Occipital lobe (tissue), 1 donor: ENCODE measurements at regions not wholly inside any gene's neighbourhood (a gene's known extent, or its start where the extent isn't known, plus 50 kb on each side); places are given as distances from the start of the nearest gene placed in this dataset.

Experiments
- DNase-seq: peaks from one replicate; lab custom pipeline; 2025; lab: John Stamatoyannopoulos, UW

GRCh38 chr12:90323217-90323616 is 614.6 kb upstream of the ATP2B1 start:
- DNase-seq, result no peak

- no peak for DNase-seq
Observed at GRCh38 chr12:90322006-90322405, 613.4 kb upstream of the ATP2B1 start.

GRCh38 chr12:90321369-90321768 is 612.7 kb upstream of the ATP2B1 start:
- no peak for DNase-seq

- no peak for DNase-seq
Observed at GRCh38 chr12:90311561-90311960, 602.9 kb upstream of the ATP2B1 start.

- no peak for DNase-seq
Observed at GRCh38 chr12:90305379-90305778, 596.7 kb upstream of the ATP2B1 start.

GRCh38 chr12:90304231-90304630 is 595.6 kb upstream of the ATP2B1 start:
- no peak for DNase-seq

GRCh38 chr12:90303771-90304170 is 595.1 kb upstream of the ATP2B1 start:
- DNase-seq, result no peak

GRCh38 chr12:90301561-90302133 is 593.0 kb upstream of the ATP2B1 start:
- no peak for DNase-seq

GRCh38 chr12:90301095-90301494 is 592.5 kb upstream of the ATP2B1 start:
- DNase-seq, result no peak

- no peak for DNase-seq
Observed at GRCh38 chr12:90299666-90300065, 591.0 kb upstream of the ATP2B1 start.

- DNase-seq, result no peak
Observed at GRCh38 chr12:90299121-90299520, 590.5 kb upstream of the ATP2B1 start.

- no peak for DNase-seq
Observed at GRCh38 chr12:90298289-90298948, 589.8 kb upstream of the ATP2B1 start.

- no peak for DNase-seq
Observed at GRCh38 chr12:90295858-90296257, 587.2 kb upstream of the ATP2B1 start.

- no peak for DNase-seq
Observed at GRCh38 chr12:90292183-90292582, 583.5 kb upstream of the ATP2B1 start.

- DNase-seq, result no peak
Observed at GRCh38 chr12:90290980-90291975, 582.6 kb upstream of the ATP2B1 start.

GRCh38 chr12:90287585-90287984 is 578.9 kb upstream of the ATP2B1 start:
- no peak for DNase-seq

- no peak for DNase-seq
Observed at GRCh38 chr12:90281154-90281868, 572.7 kb upstream of the ATP2B1 start.

GRCh38 chr12:90280564-90281058 is 572.0 kb upstream of the ATP2B1 start:
- no peak for DNase-seq

- no peak for DNase-seq
Observed at GRCh38 chr12:90280033-90280432, 571.4 kb upstream of the ATP2B1 start.

- no peak for DNase-seq
Observed at GRCh38 chr12:90275088-90275487, 566.5 kb upstream of the ATP2B1 start.

- no peak for DNase-seq
Observed at GRCh38 chr12:90274407-90274806, 565.8 kb upstream of the ATP2B1 start.
